Calu3 (cell line): ENCODE measurements at regions not wholly inside any gene's neighbourhood (a gene's known extent, or its start where the extent isn't known, plus 50 kb on each side); places are given as distances from the start of the nearest gene placed in this dataset.
"Not testable (repeated sequence)": the region's sequence is repeated elsewhere in the genome, so short reads cannot be mapped to it uniquely, and the experiment has no call there.

Experiments
- BruUV-seq: library from RNA; stranded (reverse); fragments of 400-500 nt; replicated peaks from 2 replicates; lab custom pipeline; 2021; lab: Mats Ljungman, UMichigan
- CTCF ChIA-PET: fragments of 300-600 bp; sonication (Branson Sonifier 250); formaldehyde crosslinking; loops from one replicate; lab custom pipeline; 2022; ENCODE audit warnings: antibody characterized with exemption; lab: Charles Lee
- DNase-seq: peaks from one replicate; pipeline ENCODE4 v3.0.0; 2022
- H3K27ac Mint-ChIP-seq: one replicate; pipeline ENCODE4 v1.8.0; 2022; ENCODE audit warnings: mixed read lengths; ENCODE audit not compliant: unreplicated experiment
- H3K27me3 Mint-ChIP-seq: one replicate; pipeline ENCODE4 v1.8.0; 2022; ENCODE audit warnings: mixed read lengths; ENCODE audit not compliant: unreplicated experiment
- H3K36me3 Mint-ChIP-seq: one replicate; pipeline ENCODE4 v1.8.0; 2022; ENCODE audit warnings: mild to moderate bottlenecking, moderate library complexity, mixed read lengths; ENCODE audit not compliant: insufficient read depth, unreplicated experiment
- H3K4me1 Mint-ChIP-seq: one replicate; pipeline ENCODE4 v1.8.0; 2022; ENCODE audit warnings: mild to moderate bottlenecking, low read depth, mixed read lengths; ENCODE audit not compliant: unreplicated experiment
- H3K4me3 Mint-ChIP-seq: one replicate; pipeline ENCODE4 v1.8.0; 2022; ENCODE audit warnings: mild to moderate bottlenecking, low read depth, moderate library complexity, mixed read lengths; ENCODE audit not compliant: unreplicated experiment
- H3K9me3 Mint-ChIP-seq: one replicate; pipeline ENCODE4 v1.8.0; 2022; ENCODE audit warnings: low read depth, mixed read lengths; ENCODE audit not compliant: unreplicated experiment
- intact Hi-C: fragments of 100-400 bp; cut with micrococcal nuclease; formaldehyde crosslinking; loops from one replicate; pipeline ENCODE4 v1.10.0; 2022; ENCODE audit not compliant: unreplicated experiment
- TF ChIP-seq, protein P1 (sequence below): fragments of 200-600 bp; IDR thresholded peaks from one replicate; pipeline ENCODE4 v1.8.0; 2022; ENCODE audit warnings: antibody characterized with exemption; ENCODE audit not compliant: unreplicated experiment

DNA sequence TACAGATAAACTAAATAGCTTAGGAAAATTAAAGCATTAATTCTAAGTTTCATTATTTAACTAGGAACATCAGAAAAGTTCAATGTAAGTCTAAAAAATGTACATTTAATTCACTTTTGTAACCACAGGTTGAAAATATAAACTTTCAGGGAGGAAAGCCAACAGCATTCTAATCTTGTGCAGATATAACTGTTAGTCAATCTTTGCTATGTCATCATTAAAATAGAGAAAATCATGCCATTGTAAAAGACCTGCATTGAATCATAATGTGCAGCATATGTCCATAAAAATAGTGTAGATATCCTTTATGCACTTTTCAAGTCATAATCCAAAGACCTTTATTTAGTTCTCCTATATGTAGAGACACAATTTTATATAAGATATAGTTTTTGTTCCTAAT, 207.3 kb downstream of the ALG10B start:
- Mint-ChIP-seq H3K9me3 (no peaks in the 10 kb centered on the region), H3K4me1 (no peaks in the 10 kb centered on the region), H3K4me3 (no peak overlapping the region), H3K36me3 (no peaks in the 10 kb centered on the region), H3K27ac (no peak overlapping the region), H3K27me3 (no peaks in the 10 kb centered on the region)
- TF ChIP-seq, protein P1, sequence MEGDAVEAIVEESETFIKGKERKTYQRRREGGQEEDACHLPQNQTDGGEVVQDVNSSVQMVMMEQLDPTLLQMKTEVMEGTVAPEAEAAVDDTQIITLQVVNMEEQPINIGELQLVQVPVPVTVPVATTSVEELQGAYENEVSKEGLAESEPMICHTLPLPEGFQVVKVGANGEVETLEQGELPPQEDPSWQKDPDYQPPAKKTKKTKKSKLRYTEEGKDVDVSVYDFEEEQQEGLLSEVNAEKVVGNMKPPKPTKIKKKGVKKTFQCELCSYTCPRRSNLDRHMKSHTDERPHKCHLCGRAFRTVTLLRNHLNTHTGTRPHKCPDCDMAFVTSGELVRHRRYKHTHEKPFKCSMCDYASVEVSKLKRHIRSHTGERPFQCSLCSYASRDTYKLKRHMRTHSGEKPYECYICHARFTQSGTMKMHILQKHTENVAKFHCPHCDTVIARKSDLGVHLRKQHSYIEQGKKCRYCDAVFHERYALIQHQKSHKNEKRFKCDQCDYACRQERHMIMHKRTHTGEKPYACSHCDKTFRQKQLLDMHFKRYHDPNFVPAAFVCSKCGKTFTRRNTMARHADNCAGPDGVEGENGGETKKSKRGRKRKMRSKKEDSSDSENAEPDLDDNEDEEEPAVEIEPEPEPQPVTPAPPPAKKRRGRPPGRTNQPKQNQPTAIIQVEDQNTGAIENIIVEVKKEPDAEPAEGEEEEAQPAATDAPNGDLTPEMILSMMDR = no peak
- no TSS peak for BruUV-seq
- intact Hi-C loops = loop anchor here (10.0 kb wide), 2 partner anchors 49 to 71 kb away; no protein-coding TSS in a partner anchor
- CTCF ChIA-PET = no interaction called here
- no peak for DNase-seq

DNA sequence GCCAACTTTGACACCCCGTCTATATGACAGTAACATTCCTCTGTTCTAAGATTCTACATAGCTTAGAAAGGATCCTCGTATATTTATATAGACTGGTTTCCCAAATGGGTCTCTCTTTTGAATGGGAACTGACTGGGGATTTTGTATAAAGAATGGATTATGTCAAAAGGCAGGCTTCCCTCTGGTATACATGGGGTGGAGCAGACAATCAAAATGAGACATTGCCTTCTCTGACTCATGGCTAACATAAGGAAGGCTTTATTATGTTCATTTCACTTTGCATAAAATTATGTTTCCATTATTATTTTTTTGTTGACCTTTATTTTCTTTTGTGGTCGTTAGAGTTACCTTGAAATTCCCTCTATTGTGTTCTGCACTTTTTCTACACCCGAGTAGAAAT, 211.1 kb downstream of the ALG10B start:
- TF ChIP-seq, protein P1 = no peak
- no peak overlapping the region for H3K27ac Mint-ChIP-seq
- no peak for DNase-seq
- BruUV-seq = no TSS peak
- CTCF ChIA-PET = no interaction called here
- H3K9me3 Mint-ChIP-seq = no peaks in the 10 kb centered on the region
- H3K4me1 Mint-ChIP-seq = no peaks in the 10 kb centered on the region
- no peaks in the 10 kb centered on the region for H3K27me3 Mint-ChIP-seq
- no peak overlapping the region for H3K4me3 Mint-ChIP-seq
- H3K36me3 Mint-ChIP-seq = no peaks in the 10 kb centered on the region
- intact Hi-C loops = loop anchor here (10.0 kb wide), 2 partner anchors 53 to 67 kb away; no protein-coding TSS in a partner anchor

DNA sequence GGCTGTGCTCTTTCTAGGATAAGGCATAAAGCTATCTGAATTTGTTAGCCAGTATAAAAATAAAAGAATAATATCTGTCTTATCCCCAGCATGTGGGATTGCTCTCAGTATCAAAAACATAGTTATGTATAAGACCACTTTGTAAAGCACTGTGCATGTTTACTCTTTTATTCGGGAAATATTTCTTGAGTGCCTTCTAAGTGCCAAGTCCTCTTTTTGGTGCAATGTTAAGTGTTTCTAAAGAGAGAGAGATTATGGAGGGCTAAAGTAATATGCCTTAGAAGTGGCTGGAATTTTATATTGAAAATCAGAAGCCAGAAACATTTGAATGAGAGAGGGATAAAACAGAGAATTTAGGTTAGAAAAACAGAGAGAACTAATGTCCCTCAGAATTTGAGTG, 212.0 kb downstream of the ALG10B start:
- H3K9me3 Mint-ChIP-seq = no peaks in the 10 kb centered on the region
- H3K4me3 Mint-ChIP-seq = no peak overlapping the region
- no peaks in the 10 kb centered on the region for H3K36me3 Mint-ChIP-seq
- no peaks in the 10 kb centered on the region for H3K4me1 Mint-ChIP-seq
- intact Hi-C loops = loop anchor here (10.0 kb wide), 2 partner anchors 54 to 66 kb away; no protein-coding TSS in a partner anchor
- TF ChIP-seq, protein P1 = no peak
- H3K27me3 Mint-ChIP-seq = no peaks in the 10 kb centered on the region
- DNase-seq = no peak
- H3K27ac Mint-ChIP-seq = no peak overlapping the region
- no TSS peak for BruUV-seq
- CTCF ChIA-PET = no interaction called here

DNA sequence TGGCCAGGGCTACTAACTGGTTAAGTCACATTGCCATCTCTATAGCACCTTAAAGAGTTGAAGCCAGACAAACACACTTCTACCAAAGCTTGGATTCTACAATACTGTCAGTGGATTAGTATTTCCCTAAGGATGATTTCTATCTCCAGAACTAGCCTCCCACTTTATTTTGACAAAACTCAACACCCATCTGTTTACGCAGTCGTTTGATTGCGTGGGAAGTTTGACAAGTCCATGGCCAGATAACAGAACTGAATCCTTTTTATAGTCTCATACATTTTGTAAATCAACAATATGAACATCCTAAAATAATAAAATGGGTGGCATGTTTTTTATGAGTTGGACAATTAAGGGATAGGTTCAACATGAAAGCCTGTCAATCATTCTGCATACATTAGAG, 212.7 kb downstream of the ALG10B start:
- H3K9me3 Mint-ChIP-seq, H3K4me3 Mint-ChIP-seq, H3K27me3 Mint-ChIP-seq, H3K36me3 Mint-ChIP-seq, BruUV-seq, H3K4me1 Mint-ChIP-seq, CTCF ChIA-PET, H3K27ac Mint-ChIP-seq, DNase-seq: not testable (repeated sequence)
- intact Hi-C loops = loop anchor here (10.0 kb wide), 2 partner anchors 54 to 66 kb away; no protein-coding TSS in a partner anchor

DNA sequence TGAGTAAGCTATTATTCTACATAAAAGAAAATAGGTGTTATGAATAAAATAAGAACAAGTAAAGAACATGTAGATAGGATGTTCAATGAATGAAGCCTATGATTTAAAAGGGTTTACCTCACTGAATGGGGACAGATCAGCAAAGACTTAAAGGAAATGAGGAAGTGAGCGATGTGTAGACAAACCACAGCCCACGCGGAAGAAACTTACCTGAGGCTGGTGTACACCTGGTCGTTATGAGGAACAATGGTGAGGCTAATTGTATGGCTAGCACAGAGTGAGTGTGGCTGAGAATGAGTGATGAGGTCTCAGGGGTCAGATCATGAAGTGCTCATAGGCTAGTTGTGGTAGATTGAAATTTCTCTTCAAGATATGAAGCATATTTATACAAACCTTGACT, 221.7 kb downstream of the ALG10B start:
- no peak overlapping the region for H3K27ac Mint-ChIP-seq
- no peak for DNase-seq
- no peaks in the 10 kb centered on the region for H3K36me3 Mint-ChIP-seq
- H3K4me1 Mint-ChIP-seq = no peaks in the 10 kb centered on the region
- H3K9me3 Mint-ChIP-seq = no peaks in the 10 kb centered on the region
- no peaks in the 10 kb centered on the region for H3K27me3 Mint-ChIP-seq
- H3K4me3 Mint-ChIP-seq = no peak overlapping the region
- TF ChIP-seq, protein P1 = no peak
- BruUV-seq = no TSS peak
- intact Hi-C loops = no loop called here
- CTCF ChIA-PET = no interaction called here
